Endodermal cell (in vitro differentiated cells): ENCODE measurements at regions not wholly inside any gene's neighbourhood (a gene's known extent, or its start where the extent isn't known, plus 50 kb on each side); places are given as distances from the start of the nearest gene placed in this dataset.

Source experiments
- DNase-seq: peaks from one replicate; pipeline ENCODE4 v3.0.0-alpha.2; 2017
- H3K27ac ChIP-seq: 2 replicates; pipeline ENCODE4 v1.5.1; 2013; ENCODE audit warnings: mild to moderate bottlenecking, low read depth, low read length, moderate library complexity
- H3K27me3 ChIP-seq: 2 replicates; pipeline ENCODE4 v1.6.1; 2013; ENCODE audit warnings: mild to moderate bottlenecking, low read length, moderate library complexity; ENCODE audit not compliant: insufficient read depth, control insufficient read depth, poor library complexity, severe bottlenecking
- H3K36me3 ChIP-seq: 2 replicates; pipeline ENCODE4 v1.7.0; 2013; ENCODE audit warnings: mild to moderate bottlenecking, low read length, moderate library complexity; ENCODE audit not compliant: control insufficient read depth, insufficient read depth
- H3K4me1 ChIP-seq: one replicate; pipeline ENCODE4 v1.7.0; 2013; ENCODE audit warnings: low read length; ENCODE audit not compliant: control insufficient read depth, insufficient read depth
- H3K4me3 ChIP-seq: 2 replicates; pipeline ENCODE4 v1.5.1; 2013; ENCODE audit warnings: mild to moderate bottlenecking, low read length, moderate library complexity
- H3K9ac ChIP-seq: 2 replicates; pipeline ENCODE4 v1.6.1; 2013; ENCODE audit warnings: mild to moderate bottlenecking, low read length, moderate library complexity; ENCODE audit not compliant: poor library complexity, severe bottlenecking; ENCODE audit errors: extremely low read depth
- H3K9me3 ChIP-seq: 2 replicates; pipeline ENCODE4 v1.6.1; 2013; ENCODE audit warnings: mild to moderate bottlenecking, low read length, moderate library complexity; ENCODE audit not compliant: control insufficient read depth
- H3K27ac Mint-ChIP-seq: 2 replicates; pipeline ENCODE4 v1.8.0; 2020; ENCODE audit warnings: mixed read lengths
- H3K27me3 Mint-ChIP-seq: 2 replicates; pipeline ENCODE4 v1.8.0; 2021; ENCODE audit warnings: mild to moderate bottlenecking, mixed read lengths; ENCODE audit not compliant: insufficient read depth
- H3K36me3 Mint-ChIP-seq: 2 replicates; pipeline ENCODE4 v1.8.0; 2020; ENCODE audit warnings: low read depth, mixed read lengths
- H3K4me1 Mint-ChIP-seq: 2 replicates; pipeline ENCODE4 v1.8.0; 2020; ENCODE audit warnings: mixed read lengths
- H3K4me3 Mint-ChIP-seq: 2 replicates; pipeline ENCODE4 v1.8.0; 2020; ENCODE audit warnings: mild to moderate bottlenecking, moderate library complexity, mixed read lengths
- H3K9me3 Mint-ChIP-seq: 2 replicates; pipeline ENCODE4 v1.8.0; 2020; ENCODE audit warnings: mild to moderate bottlenecking, mixed read lengths
- WGBS, 2 experiments: methylation state at CpG; one replicate each; pipeline versions ENCODE4 v1.1.5 to v1.1.7; 2013; ENCODE audit warnings: missing lambda C conversion rate in 2 of 2, mixed read lengths in 1 of 2; ENCODE audit not compliant: insufficient coverage in 1 of 2, insufficient read length in 1 of 2; 5-methylcytosine and 5-hydroxymethylcytosine counted together
- TF ChIP-seq, protein P1 (sequence below): fragments of 200-600 bp; sonication (generic); conservative IDR thresholded peaks from 2 replicates; pipeline ENCODE4 v1.5.0; 2021; ENCODE audit warnings: antibody characterized with exemption, mild to moderate bottlenecking

DNA sequence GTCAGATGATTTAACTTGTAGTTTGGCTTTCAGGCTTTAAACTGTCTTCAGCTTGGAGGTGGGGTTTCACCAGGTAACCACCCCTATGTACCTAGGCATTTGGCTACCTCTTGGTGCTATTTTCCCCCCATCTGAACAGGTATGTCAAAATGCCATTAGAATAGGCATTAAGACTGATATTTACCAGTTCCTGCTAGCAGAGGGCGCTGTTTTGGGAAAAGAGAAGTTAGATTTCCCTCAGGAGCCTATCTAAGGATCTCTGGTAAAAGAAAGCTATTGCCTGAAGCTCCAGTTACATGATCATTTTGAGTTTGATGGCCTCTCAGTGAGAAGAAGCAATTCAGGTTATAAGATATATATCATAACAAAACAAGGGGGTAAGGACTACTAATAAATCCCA is 879.1 kb downstream of the SH3BGRL start:
- H3K4me1 ChIP-seq, result no peaks in the 10 kb centered on the region
- Mint-ChIP-seq H3K4me1 (no peaks in the 10 kb centered on the region), H3K4me3 (no peak overlapping the region), H3K27me3 (no peaks in the 10 kb centered on the region), H3K9me3 (peaks cover 89% of the 10 kb centered on the region), H3K36me3 (no peaks in the 10 kb centered on the region), H3K27ac (no peak overlapping the region)
- no peaks in the 10 kb centered on the region for H3K9me3 ChIP-seq
- no peak overlapping the region for H3K27ac ChIP-seq
- 9% methylated on average over 1 of the region's 1 CpG; no CpG with 5 or more reads in 1 of the 2 experiments for WGBS, 2 experiments
- peak; percentile 52 for DNase-seq
- no peaks in the 10 kb centered on the region for H3K36me3 ChIP-seq
- H3K9ac ChIP-seq, result no peak overlapping the region
- no peak overlapping the region for H3K4me3 ChIP-seq
- H3K27me3 ChIP-seq, result no peaks in the 10 kb centered on the region
- TF ChIP-seq, protein P1, sequence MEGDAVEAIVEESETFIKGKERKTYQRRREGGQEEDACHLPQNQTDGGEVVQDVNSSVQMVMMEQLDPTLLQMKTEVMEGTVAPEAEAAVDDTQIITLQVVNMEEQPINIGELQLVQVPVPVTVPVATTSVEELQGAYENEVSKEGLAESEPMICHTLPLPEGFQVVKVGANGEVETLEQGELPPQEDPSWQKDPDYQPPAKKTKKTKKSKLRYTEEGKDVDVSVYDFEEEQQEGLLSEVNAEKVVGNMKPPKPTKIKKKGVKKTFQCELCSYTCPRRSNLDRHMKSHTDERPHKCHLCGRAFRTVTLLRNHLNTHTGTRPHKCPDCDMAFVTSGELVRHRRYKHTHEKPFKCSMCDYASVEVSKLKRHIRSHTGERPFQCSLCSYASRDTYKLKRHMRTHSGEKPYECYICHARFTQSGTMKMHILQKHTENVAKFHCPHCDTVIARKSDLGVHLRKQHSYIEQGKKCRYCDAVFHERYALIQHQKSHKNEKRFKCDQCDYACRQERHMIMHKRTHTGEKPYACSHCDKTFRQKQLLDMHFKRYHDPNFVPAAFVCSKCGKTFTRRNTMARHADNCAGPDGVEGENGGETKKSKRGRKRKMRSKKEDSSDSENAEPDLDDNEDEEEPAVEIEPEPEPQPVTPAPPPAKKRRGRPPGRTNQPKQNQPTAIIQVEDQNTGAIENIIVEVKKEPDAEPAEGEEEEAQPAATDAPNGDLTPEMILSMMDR, result peak; percentile 24

DNA sequence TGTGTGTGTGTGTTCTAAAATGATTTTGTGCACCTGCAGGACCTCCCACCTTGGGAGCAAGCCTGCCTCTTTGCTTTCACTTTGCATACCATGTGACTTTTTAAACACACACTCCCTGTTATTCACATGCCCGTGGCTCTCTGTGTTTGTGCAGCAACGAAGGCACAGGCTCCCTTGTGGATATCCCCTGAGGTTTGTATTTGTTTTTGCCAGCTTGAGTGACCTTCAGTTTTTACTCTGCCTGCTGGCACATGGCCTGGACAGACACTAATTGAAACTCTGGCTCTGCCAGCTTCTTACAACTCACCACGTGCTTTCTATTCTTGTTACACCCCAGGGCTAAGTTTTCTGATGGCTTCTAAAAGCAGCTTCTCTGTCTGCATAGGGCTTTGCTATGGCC is 885.8 kb downstream of the SH3BGRL start:
- TF ChIP-seq, protein P1, result no peak
- peaks cover 94% of the 10 kb centered on the region for H3K9me3 Mint-ChIP-seq
- Histone ChIP-seq H3K4me1 (no peaks in the 10 kb centered on the region), H3K36me3 (no peaks in the 10 kb centered on the region), H3K27me3 (no peaks in the 10 kb centered on the region), H3K27ac (no peak overlapping the region), H3K4me3 (no peak overlapping the region), H3K9me3 (peaks cover 8% of the 10 kb centered on the region), H3K9ac (no peak overlapping the region)
- H3K27ac Mint-ChIP-seq, result no peak overlapping the region
- no peak for DNase-seq
- 48% methylated on average over 3 of the region's 3 CpGs; no CpG with 5 or more reads in 1 of the 2 experiments for WGBS, 2 experiments
- no peaks in the 10 kb centered on the region for H3K36me3 Mint-ChIP-seq
- H3K4me3 Mint-ChIP-seq, result no peak overlapping the region
- H3K4me1 Mint-ChIP-seq, result no peaks in the 10 kb centered on the region
- no peaks in the 10 kb centered on the region for H3K27me3 Mint-ChIP-seq

DNA sequence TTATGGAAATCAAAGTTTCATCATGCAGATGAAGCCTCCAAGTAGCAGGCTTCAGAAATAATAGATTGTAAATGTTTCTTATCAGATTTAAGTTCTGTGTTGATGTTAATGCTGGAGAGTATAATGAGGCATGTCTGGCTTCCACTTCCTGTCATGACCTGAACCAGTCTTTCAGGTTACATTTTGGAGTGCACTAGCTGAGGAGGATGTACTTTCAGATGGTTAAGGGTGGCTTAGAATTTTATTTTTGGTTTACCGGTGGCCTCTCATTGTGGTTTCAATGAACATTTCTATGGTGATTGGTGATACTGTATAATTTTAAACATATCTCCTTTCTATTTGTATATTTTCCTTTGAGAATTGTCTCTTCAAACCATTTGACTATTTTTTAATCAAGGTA is 890.4 kb downstream of the SH3BGRL start:
- Mint-ChIP-seq H3K27me3 (no peaks in the 10 kb centered on the region), H3K4me1 (no peaks in the 10 kb centered on the region), H3K4me3 (no peak overlapping the region), H3K36me3 (no peaks in the 10 kb centered on the region), H3K27ac (no peak overlapping the region), H3K9me3 (peaks cover 88% of the 10 kb centered on the region)
- H3K27me3 ChIP-seq, result no peaks in the 10 kb centered on the region
- no CpG with 5 or more reads among the region's 1 CpG for WGBS, 2 experiments
- no peaks in the 10 kb centered on the region for H3K4me1 ChIP-seq
- DNase-seq, result no peak
- no peak overlapping the region for H3K9ac ChIP-seq
- TF ChIP-seq, protein P1, result no peak
- H3K4me3 ChIP-seq, result no peak overlapping the region
- H3K9me3 ChIP-seq, result peaks cover 22% of the 10 kb centered on the region
- H3K27ac ChIP-seq, result no peak overlapping the region
- no peaks in the 10 kb centered on the region for H3K36me3 ChIP-seq
